Neutrophil (primary cell): ENCODE measurements at regions not wholly inside any gene's neighbourhood (a gene's known extent, or its start where the extent isn't known, plus 50 kb on each side); places are given as distances from the start of the nearest gene placed in this dataset.

Source experiments
- H3K27ac ChIP-seq: fragments of 200-600 bp; sonication (generic); 2 replicates; pipeline ENCODE4 v1.5.1; 2016; ENCODE audit warnings: mild to moderate bottlenecking, moderate library complexity
- H3K27me3 ChIP-seq: fragments of 200-600 bp; sonication (generic); 2 replicates; pipeline ENCODE4 v1.6.0; 2016; ENCODE audit warnings: mild to moderate bottlenecking
- H3K36me3 ChIP-seq: fragments of 200-600 bp; sonication (generic); 2 replicates; pipeline ENCODE4 v1.5.1; 2017
- H3K4me1 ChIP-seq, 2 experiments: fragments of 200-600 bp in 1 of 2; sonication (generic) in 1 of 2; 1 replicate in 1 of 2; 2 replicates in 1 of 2; pipeline versions ENCODE4 v1.5.1 to v1.6.1; 2013 to 2016; ENCODE audit warnings: low read depth in 1 of 2, low read length in 1 of 2, mild to moderate bottlenecking in 1 of 2, moderate library complexity in 1 of 2; ENCODE audit not compliant: control insufficient read depth in 1 of 2, insufficient read depth in 1 of 2
- H3K4me3 ChIP-seq, 2 experiments: fragments of 200-600 bp in 1 of 2; sonication (generic) in 1 of 2; 1 replicate in 1 of 2; 2 replicates in 1 of 2; pipeline ENCODE4 v1.5.1; 2013 to 2016; ENCODE audit warnings: low read depth in 1 of 2, low read length in 1 of 2, mild to moderate bottlenecking in 1 of 2, moderate library complexity in 1 of 2
- H3K9me3 ChIP-seq: fragments of 200-600 bp; sonication (generic); 2 replicates; pipeline ENCODE4 v1.5.1; 2016
- CTCF ChIP-seq: fragments of 200-600 bp; sonication (generic); IDR thresholded peaks from 2 replicates; pipeline ENCODE4 v1.5.1; 2016; ENCODE audit warnings: antibody characterized with exemption

GRCh38 chr13:81224209-81224833 lies 883.4 kb upstream of the SPRY2 start:
- Histone ChIP-seq H3K27me3 (no peaks in the 10 kb centered on the region), H3K4me1 (no peaks in the 10 kb centered on the region), H3K4me3 (no peak overlapping the region), H3K9me3 (no peaks in the 10 kb centered on the region), H3K27ac (no peak overlapping the region), H3K36me3 (no peaks in the 10 kb centered on the region)
- TF ChIP-seq CTCF: no peak

- H3K27me3 ChIP-seq: no peaks in the 10 kb centered on the region
- no peaks in the 10 kb centered on the region for H3K4me1 ChIP-seq
- H3K36me3 ChIP-seq: no peaks in the 10 kb centered on the region
- H3K27ac ChIP-seq: no peak overlapping the region
- no peak for TF ChIP-seq CTCF
- no peak overlapping the region for H3K4me3 ChIP-seq
- no peaks in the 10 kb centered on the region for H3K9me3 ChIP-seq
These were observed 882.9 kb upstream of the SPRY2 start for GRCh38 chr13:81223778-81224177.

GRCh38 chr13:81211713-81212112 lies 870.8 kb upstream of the SPRY2 start:
- H3K4me3 ChIP-seq: no peak overlapping the region
- no peak overlapping the region for H3K27ac ChIP-seq
- H3K9me3 ChIP-seq: no peaks in the 10 kb centered on the region
- H3K4me1 ChIP-seq: no peaks in the 10 kb centered on the region
- H3K36me3 ChIP-seq: no peaks in the 10 kb centered on the region
- no peak for TF ChIP-seq CTCF
- no peaks in the 10 kb centered on the region for H3K27me3 ChIP-seq

GRCh38 chr13:81207636-81208035 lies 866.7 kb upstream of the SPRY2 start:
- no peak overlapping the region for H3K4me3 ChIP-seq
- no peaks in the 10 kb centered on the region for H3K4me1 ChIP-seq
- no peak for TF ChIP-seq CTCF
- H3K27ac ChIP-seq: no peak overlapping the region
- no peaks in the 10 kb centered on the region for H3K36me3 ChIP-seq
- no peaks in the 10 kb centered on the region for H3K27me3 ChIP-seq
- no peaks in the 10 kb centered on the region for H3K9me3 ChIP-seq

GRCh38 chr13:81207231-81207630 lies 866.3 kb upstream of the SPRY2 start:
- TF ChIP-seq CTCF: no peak
- H3K9me3 ChIP-seq: no peaks in the 10 kb centered on the region
- no peaks in the 10 kb centered on the region for H3K36me3 ChIP-seq
- H3K4me3 ChIP-seq: no peak overlapping the region
- no peaks in the 10 kb centered on the region for H3K4me1 ChIP-seq
- H3K27ac ChIP-seq: no peak overlapping the region
- no peaks in the 10 kb centered on the region for H3K27me3 ChIP-seq

DNA sequence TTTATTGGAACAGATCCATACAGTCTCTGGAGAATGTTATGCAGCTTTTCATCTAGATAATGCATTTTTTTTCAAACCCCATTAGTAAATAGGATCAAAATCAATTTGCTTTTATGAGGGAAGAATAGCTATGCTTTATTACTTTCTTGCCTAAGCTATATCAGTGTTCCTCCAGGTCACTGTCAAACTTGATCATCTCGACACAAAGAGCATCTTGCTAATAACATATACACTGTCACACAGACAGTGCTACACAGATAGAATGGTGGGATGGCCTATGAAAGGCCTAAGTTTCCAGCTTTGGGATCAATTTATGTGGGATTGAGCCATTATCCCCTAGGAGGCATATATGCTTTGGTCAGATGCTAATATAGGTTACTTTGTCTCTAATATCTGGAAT lies 862.9 kb upstream of the SPRY2 start:
- no peaks in the 10 kb centered on the region for H3K27me3 ChIP-seq
- no peaks in the 10 kb centered on the region for H3K4me1 ChIP-seq
- no peak overlapping the region for H3K27ac ChIP-seq
- H3K4me3 ChIP-seq: no peak overlapping the region
- no peaks in the 10 kb centered on the region for H3K36me3 ChIP-seq
- no peak for TF ChIP-seq CTCF
- H3K9me3 ChIP-seq: no peaks in the 10 kb centered on the region
